ENCODE measurements at regions not wholly inside any gene's neighbourhood (a gene's known extent, or its start where the extent isn't known, plus 50 kb on each side); places are given as distances from the start of the nearest gene placed in this dataset.

GRCh38 chr3:106255870-106256248 is 387.0 kb upstream of the CBLB start:
- TF ChIP-seq CTCF (IDR thresholded peaks at IDR 0.05): no peak
- TF ChIP-seq EZH2 (IDR thresholded peaks at IDR 0.05): no peak

Data from neural progenitor cell (in vitro differentiated cells).